Heart left ventricle (tissue), 16 donors: ENCODE measurements at regions not wholly inside any gene's neighbourhood (a gene's known extent, or its start where the extent isn't known, plus 50 kb on each side); places are given as distances from the start of the nearest gene placed in this dataset.

Experiments used
- ATAC-seq, 4 donors: fragments of 200-7000 bp; cut with Tn5 transposase; one replicate each; pipeline ENCODE4 v1.9.1; 2020 to 2022; ENCODE audit warnings: moderate library complexity in 4 of 4, mild to moderate bottlenecking in 3 of 4, moderate number of reproducible peaks in 1 of 4
- DNase-seq, 5 donors: peaks; one replicate each; pipeline ENCODE4 v3.0.0-alpha.2; 2020
- H3K27ac ChIP-seq, 12 donors: fragments of 200-600 bp; sonication (generic) in 4 of 12; one replicate each; pipeline versions ENCODE4 v1.5.0 to v1.8.0; 2016 to 2022; ENCODE audit warnings: mild to moderate bottlenecking in 2 of 12
- H3K27me3 ChIP-seq, 9 donors: fragments of 200-600 bp; sonication (generic) in 2 of 9; one replicate each; pipeline versions ENCODE4 v1.5.1 to v1.8.0; 2016 to 2022; ENCODE audit warnings: mild to moderate bottlenecking in 3 of 9
- H3K36me3 ChIP-seq, 9 donors: fragments of 200-600 bp; sonication (generic) in 2 of 9; one replicate each; pipeline versions ENCODE4 v1.5.0 to v1.8.0; 2018 to 2022; ENCODE audit warnings: mild to moderate bottlenecking in 2 of 9
- H3K4me1 ChIP-seq, 12 donors: fragments of 200-600 bp; sonication (generic) in 4 of 12; one replicate each; pipeline versions ENCODE4 v1.5.0 to v1.8.0; 2016 to 2022; ENCODE audit warnings: mild to moderate bottlenecking in 3 of 12
- H3K4me3 ChIP-seq, 12 donors: fragments of 200-600 bp; sonication (generic) in 4 of 12; one replicate each; pipeline versions ENCODE4 v1.5.0 to v1.8.0; 2017 to 2022; ENCODE audit warnings: mild to moderate bottlenecking in 9 of 12, moderate library complexity in 4 of 12
- H3K9me3 ChIP-seq, 12 donors: fragments of 200-600 bp; sonication (generic) in 4 of 12; one replicate each; pipeline versions ENCODE4 v1.5.0 to v1.8.0; 2016 to 2022; ENCODE audit warnings: mild to moderate bottlenecking in 1 of 12
- CTCF ChIP-seq, 12 donors: fragments of 200-600 bp; sonication (generic) in 4 of 12; IDR thresholded peaks; one replicate each; pipeline versions ENCODE4 v1.5.0 to v1.8.0; 2018 to 2022; ENCODE audit warnings: antibody characterized with exemption in 12 of 12, mild to moderate bottlenecking in 5 of 12
- POLR2A ChIP-seq, 2 donors: fragments of 450-650 bp; IDR thresholded peaks; one replicate each; pipeline ENCODE4 v1.6.1; 2017; ENCODE audit warnings: antibody characterized with exemption in 2 of 2, mild to moderate bottlenecking in 2 of 2, moderate library complexity in 2 of 2
- WGBS, 4 donors: extraction: QIAGEN DNeasy Blood & Tissue Kit in 2 of 4; methylation state at CpG; one replicate each; pipeline versions ENCODE4 v1.1.5 to v1.1.7; 2013 to 2018; 5-methylcytosine and 5-hydroxymethylcytosine counted together
- intact Hi-C, 10 donors: fragments of 100-400 bp; cut with DNase I; formaldehyde crosslinking; loops; one replicate each; pipeline versions ENCODE4 v1.11.1 to v1.14.2; 2022
- donor health status: ischemic (EF 13 %, LVEDD 7.1; RV severe dilation, severe dysfunction).
- donor health status: healthy with polysubstance abuse.
- donor health status: DM: no; HTN: yes; CAD: no.
- donor health status: DM: no; HTN: no; CAD: no.
- donor health status: ischemic (EF 25% LVEDD 6.9; RV normal size, moderate dysfunction).
- donor health status: ischemic (EF 25% LVEDD 5.7; RV mildly dilated, moderate dysfunction).
- donor health status: healthy.
- donor health status: DM: yes; HTN: yes; CAD: no.
- donor health status: ischemic (EF 35%, LVEDD 5.7; RV mildly dilated, moderate dysfunction).
- donor health status: nonischemic (EF 11% LVEDD 7.7; RV severe dilation, severe dysfunction).
- donor health status: DM: yes; HTN: yes; CAD: no.
- donor health status: PGD.
- donor health status: ischemic (EF 29% LVEDD 5.4; RV normal size, mild dysfunction).
- donor health status: nonischemic (EF 23%, LVEDD 6.1; RV moderate dilation, normal function).

DNA sequence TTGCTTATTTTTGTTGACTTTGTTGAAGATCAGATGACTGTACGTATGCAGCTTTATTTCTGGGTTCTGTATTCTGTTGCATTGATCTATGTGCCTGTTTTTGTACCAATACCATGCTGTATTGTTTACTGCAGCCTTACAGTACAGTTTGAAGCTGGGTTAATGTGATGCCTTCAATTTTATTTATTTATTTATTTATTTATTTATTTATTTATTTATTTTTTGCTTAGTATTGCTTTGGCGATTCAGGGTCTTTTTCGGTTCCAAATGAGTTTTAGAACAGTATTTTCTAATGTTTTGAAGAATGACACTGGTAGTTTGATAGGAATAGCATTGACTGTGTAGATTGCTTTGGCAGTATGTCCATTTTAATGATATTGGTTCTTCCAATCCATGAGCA lies 210.3 kb downstream of the EPM2A start:
- H3K36me3 ChIP-seq = no peaks in the 10 kb centered on the region
- H3K27ac ChIP-seq = no peak overlapping the region
- H3K27me3 ChIP-seq = no peaks in the 10 kb centered on the region
- TF ChIP-seq POLR2A (IDR thresholded peaks at IDR 0.05) (no peak), CTCF (IDR thresholded peaks at IDR 0.05) (no peak)
- no peaks in the 10 kb centered on the region for H3K4me1 ChIP-seq
- DNase-seq (no peak), ATAC-seq (no peak)
- WGBS, 4 donors = 86 to 93% (median 87%) methylated on average over 3 of the region's 3 CpGs
- H3K4me3 ChIP-seq = no peak overlapping the region
- intact Hi-C loops = no loop called here
- peaks cover 0 to 25% (median 0%) of the 10 kb centered on the region in 12 donors for H3K9me3 ChIP-seq

DNA sequence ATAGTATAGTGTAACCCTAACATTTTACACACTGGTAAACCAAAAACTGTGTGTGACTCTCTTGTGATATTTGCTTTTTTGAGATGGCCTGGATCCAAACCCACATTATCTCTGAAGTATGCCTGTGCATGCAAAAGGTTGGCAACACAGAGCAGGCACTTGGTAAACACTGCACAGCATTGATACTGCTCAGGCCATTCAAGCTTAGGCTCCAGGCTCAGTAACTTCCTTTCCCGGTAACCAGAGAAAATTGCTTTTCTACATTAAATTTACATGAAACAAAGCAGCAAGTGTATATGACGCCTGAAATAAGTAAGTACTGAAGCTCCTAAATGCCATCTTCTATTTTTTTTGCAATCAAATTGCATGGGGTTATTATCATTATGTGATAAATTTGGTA lies 205.7 kb downstream of the EPM2A start:
- Histone ChIP-seq H3K4me3 (no peak overlapping the region), H3K4me1 (peaks cover 0 to 6% (median 0%) of the 10 kb centered on the region in 12 donors), H3K36me3 (no peaks in the 10 kb centered on the region), H3K9me3 (peaks cover 0 to 19% (median 0%) of the 10 kb centered on the region in 12 donors), H3K27ac (no peak overlapping the region), H3K27me3 (no peaks in the 10 kb centered on the region)
- intact Hi-C loops = no loop called here
- no peak for ATAC-seq
- 61 to 70% (median 69%) methylated on average over 2 of the region's 2 CpGs for WGBS, 4 donors
- TF ChIP-seq POLR2A (IDR thresholded peaks at IDR 0.05) (no peak), CTCF (IDR thresholded peaks at IDR 0.05) (no peak)
- no peak for DNase-seq

DNA sequence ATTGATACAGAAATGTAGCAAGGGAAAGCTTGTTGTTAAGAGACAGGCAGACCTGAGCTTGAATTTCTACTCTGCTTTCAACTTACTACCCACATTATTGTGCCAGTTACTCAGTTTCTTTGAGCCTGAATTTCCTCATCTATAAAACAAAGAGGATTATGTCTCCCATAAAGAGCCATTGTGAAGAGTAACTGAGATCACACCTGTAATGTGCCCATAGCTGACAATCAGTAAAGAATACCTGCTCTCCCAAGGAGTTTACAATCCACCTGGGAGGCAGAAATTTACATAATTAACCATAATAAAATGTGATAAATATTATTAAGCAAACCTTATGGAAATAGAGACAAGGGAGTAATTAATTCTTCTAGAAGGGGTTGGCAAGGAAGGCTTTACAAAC lies 204.9 kb downstream of the EPM2A start:
- H3K27ac ChIP-seq = no peak overlapping the region
- no peak for ATAC-seq
- intact Hi-C loops = no loop called here
- DNase-seq = no peak
- no peaks in the 10 kb centered on the region for H3K36me3 ChIP-seq
- no peak for TF ChIP-seq POLR2A (IDR thresholded peaks at IDR 0.05)
- TF ChIP-seq CTCF (IDR thresholded peaks at IDR 0.05) = no peak
- peaks cover 0 to 10% (median 0%) of the 10 kb centered on the region in 12 donors for H3K9me3 ChIP-seq
- no peak overlapping the region for H3K4me3 ChIP-seq
- peaks cover 0 to 6% (median 0%) of the 10 kb centered on the region in 12 donors for H3K4me1 ChIP-seq
- H3K27me3 ChIP-seq = no peaks in the 10 kb centered on the region

DNA sequence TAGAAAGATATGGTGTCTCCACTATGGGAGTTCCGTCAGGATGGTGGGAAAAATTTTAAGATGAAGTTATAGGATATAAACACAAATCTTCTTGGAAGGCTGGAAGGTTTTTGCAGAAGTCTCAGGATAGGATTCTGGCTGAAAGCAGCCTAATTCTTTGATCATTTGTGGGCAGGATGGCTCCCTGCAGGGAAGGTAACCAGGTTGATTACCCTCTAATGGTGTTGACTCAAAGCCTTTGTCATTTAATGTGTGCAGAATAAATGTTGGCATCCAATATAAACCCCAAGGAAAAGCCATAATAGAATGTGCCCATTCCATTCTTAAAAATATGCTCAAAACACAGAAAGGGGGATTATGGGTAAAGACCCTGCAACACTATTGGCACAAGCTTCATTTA lies 204.3 kb downstream of the EPM2A start:
- no peak overlapping the region for H3K4me3 ChIP-seq
- ATAC-seq (no peak), DNase-seq (no peak)
- H3K4me1 ChIP-seq = peaks cover 0 to 6% (median 0%) of the 10 kb centered on the region in 12 donors
- H3K27ac ChIP-seq = no peak overlapping the region
- intact Hi-C loops = no loop called here
- H3K9me3 ChIP-seq = peaks cover 0 to 7% (median 0%) of the 10 kb centered on the region in 12 donors
- no peak for TF ChIP-seq POLR2A (IDR thresholded peaks at IDR 0.05)
- TF ChIP-seq CTCF (IDR thresholded peaks at IDR 0.05) = no peak
- no peaks in the 10 kb centered on the region for H3K36me3 ChIP-seq
- H3K27me3 ChIP-seq = no peaks in the 10 kb centered on the region
- 46 to 79% (median 56%) methylated on average over 1 of the region's 1 CpG for WGBS, 4 donors
